Muscle of leg (tissue), 3 donors: ENCODE measurements at regions not wholly inside any gene's neighbourhood (a gene's known extent, or its start where the extent isn't known, plus 50 kb on each side); places are given as distances from the start of the nearest gene placed in this dataset.

Experiments used
- DNase-seq: peaks from one replicate; pipeline ENCODE4 v3.0.0; 2013
- H3K27ac ChIP-seq: one replicate; pipeline ENCODE4 v1.5.1; 2013; ENCODE audit warnings: mild to moderate bottlenecking, low read length, control low read depth
- H3K27me3 ChIP-seq: one replicate; pipeline ENCODE4 v1.6.1; 2013; ENCODE audit warnings: low read length; ENCODE audit not compliant: control insufficient read depth, insufficient read depth
- H3K36me3 ChIP-seq: one replicate; pipeline ENCODE4 v1.6.1; 2013; ENCODE audit warnings: low read length; ENCODE audit not compliant: control insufficient read depth, insufficient read depth
- H3K4me1 ChIP-seq: one replicate; pipeline ENCODE4 v1.6.1; 2013; ENCODE audit warnings: low read length; ENCODE audit not compliant: control insufficient read depth, insufficient read depth
- H3K4me3 ChIP-seq: one replicate; pipeline ENCODE4 v1.5.1; 2013; ENCODE audit warnings: low read length, control low read depth
- H3K9me3 ChIP-seq: replicated peaks from 2 replicates; pipeline ENCODE4 v1.6.1; 2013; ENCODE audit warnings: low read depth, low read length; ENCODE audit not compliant: control insufficient read depth
- WGBS: methylation state at CpG from one replicate; pipeline ENCODE4 v1.1.5; 2013; ENCODE audit warnings: missing lambda C conversion rate; ENCODE audit not compliant: insufficient coverage; 5-methylcytosine and 5-hydroxymethylcytosine counted together

DNA sequence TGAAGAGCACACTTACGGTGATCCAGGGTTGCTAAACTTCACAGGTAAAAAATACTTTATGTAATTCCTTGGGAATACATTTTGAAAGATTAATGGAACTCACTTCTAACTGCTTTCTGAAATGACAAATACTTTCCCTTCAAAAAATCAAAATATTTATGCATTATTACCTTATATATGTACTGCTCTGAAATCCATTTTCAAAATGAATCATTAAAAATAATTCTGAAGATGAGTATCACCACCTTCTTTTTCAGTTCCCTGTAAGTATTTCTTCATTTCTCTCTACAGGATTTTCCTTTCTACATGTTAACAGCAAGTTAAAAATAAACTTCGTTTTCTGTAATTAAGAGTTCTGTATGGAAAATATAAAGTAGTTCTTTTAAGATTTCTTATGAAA, 428.6 kb downstream of the TMA16 start:
- no peaks in the 10 kb centered on the region for H3K27me3 ChIP-seq
- H3K9me3 ChIP-seq = no peaks in the 10 kb centered on the region
- no peak overlapping the region for H3K4me3 ChIP-seq
- H3K4me1 ChIP-seq = no peaks in the 10 kb centered on the region
- no peak overlapping the region for H3K27ac ChIP-seq
- H3K36me3 ChIP-seq = no peaks in the 10 kb centered on the region
- DNase-seq = no peak
- WGBS = no CpG with 5 or more reads among the region's 2 CpGs

DNA sequence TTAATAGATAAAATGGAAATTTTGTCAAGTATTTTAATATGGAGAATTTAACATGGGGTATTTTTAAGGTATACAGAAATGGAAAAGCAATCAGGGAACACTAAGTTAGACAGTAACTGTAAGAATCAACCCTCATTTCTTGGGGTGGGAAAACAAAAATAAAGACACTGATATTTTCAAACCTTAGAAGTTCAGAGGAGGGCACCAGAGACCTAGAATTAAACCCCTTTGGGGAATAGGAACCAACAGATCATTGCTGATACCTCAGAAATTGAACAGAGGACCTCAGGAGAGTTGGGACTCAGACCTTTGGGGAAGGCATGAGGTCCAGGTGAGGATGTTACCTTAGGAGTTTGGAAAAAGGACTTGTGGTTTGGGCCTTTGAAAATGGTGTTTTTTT, 435.6 kb downstream of the TMA16 start:
- no peaks in the 10 kb centered on the region for H3K9me3 ChIP-seq
- H3K27ac ChIP-seq = no peak overlapping the region
- H3K36me3 ChIP-seq = no peaks in the 10 kb centered on the region
- no peaks in the 10 kb centered on the region for H3K27me3 ChIP-seq
- no peak overlapping the region for H3K4me3 ChIP-seq
- no peaks in the 10 kb centered on the region for H3K4me1 ChIP-seq
- DNase-seq = no peak

DNA sequence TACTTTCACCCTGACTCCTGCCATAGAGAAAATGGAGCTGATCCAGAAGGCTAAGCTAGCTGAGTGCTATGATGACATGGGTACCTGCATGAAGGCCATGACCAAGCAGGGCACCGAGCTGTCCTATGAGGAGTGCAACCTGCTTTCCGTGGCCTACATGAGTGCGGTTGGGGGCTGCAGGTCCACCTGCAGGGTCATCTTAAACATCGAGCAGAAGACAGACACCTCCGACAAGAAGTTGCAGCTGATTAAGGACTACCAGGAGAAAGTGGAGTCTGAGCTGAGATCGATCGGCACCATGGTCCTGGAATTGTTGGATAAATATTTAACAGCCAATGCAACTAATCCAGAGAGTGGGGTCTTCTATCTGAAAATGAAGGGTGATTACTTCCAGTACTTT, 438.0 kb downstream of the TMA16 start:
- Histone ChIP-seq H3K36me3 (no peaks in the 10 kb centered on the region), H3K4me3 (no peak overlapping the region), H3K9me3 (no peaks in the 10 kb centered on the region), H3K27ac (no peak overlapping the region), H3K4me1 (no peaks in the 10 kb centered on the region), H3K27me3 (no peaks in the 10 kb centered on the region)
- DNase-seq = no peak
- WGBS = 90% methylated on average over 5 of the region's 7 CpGs

DNA sequence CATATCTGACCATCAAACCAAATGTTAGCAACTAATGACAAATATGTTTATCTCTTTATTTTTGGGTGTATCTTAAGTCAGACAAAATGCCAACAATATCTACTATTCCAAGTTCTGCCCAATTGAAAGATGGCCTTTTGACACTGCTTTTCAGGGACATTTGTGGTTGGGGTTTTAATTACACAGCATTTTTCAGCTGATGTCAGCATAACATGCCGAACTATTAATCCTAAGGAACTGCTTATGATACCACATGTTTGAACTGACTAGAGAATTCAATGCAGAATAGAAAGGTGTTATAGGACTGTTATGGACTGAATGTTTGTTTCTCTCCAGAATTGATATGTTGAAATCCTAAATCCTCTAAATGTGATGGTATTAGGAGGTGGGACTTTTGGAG, 445.1 kb downstream of the TMA16 start:
- no CpG with 5 or more reads among the region's 1 CpG for WGBS
- no peaks in the 10 kb centered on the region for H3K9me3 ChIP-seq
- DNase-seq = no peak
- no peaks in the 10 kb centered on the region for H3K4me1 ChIP-seq
- H3K36me3 ChIP-seq = no peaks in the 10 kb centered on the region
- H3K4me3 ChIP-seq = no peak overlapping the region
- H3K27ac ChIP-seq = no peak overlapping the region
- H3K27me3 ChIP-seq = no peaks in the 10 kb centered on the region

DNA sequence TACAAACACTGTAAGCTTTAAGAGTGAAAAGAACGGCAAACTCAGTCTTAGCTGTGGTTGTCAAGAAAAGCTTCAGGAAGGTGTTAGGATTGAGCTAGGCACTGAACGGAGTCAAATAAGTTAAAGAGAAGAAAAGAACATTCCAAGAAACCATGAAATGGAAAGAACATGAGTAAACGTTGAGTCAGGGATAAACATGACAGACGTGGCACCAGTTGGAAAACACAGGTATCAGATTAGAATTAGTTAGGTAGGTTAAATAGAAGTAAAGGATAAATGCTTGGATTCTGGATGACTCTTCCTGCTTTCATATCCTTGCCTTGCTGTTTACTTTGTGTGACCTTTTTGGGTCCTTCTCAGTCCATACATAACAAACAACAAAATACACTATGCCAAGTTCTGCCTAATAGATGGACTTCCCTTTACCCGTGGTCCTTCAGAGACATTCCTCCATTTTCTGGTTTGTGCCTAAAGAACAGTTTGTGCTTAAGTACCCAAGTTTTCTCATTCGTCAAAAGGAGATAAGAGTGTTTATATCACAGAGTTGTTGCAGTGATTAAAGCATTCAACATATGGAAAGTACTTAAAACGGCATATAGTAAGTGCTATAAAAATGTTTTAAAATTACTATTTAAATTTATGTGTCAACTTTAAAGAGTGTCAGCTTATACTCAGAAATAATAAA, 446.9 kb downstream of the TMA16 start:
- no peaks in the 10 kb centered on the region for H3K9me3 ChIP-seq
- H3K4me1 ChIP-seq = no peaks in the 10 kb centered on the region
- H3K4me3 ChIP-seq = no peak overlapping the region
- no peak overlapping the region for H3K27ac ChIP-seq
- no peaks in the 10 kb centered on the region for H3K27me3 ChIP-seq
- 85% methylated on average over 4 of the region's 7 CpGs for WGBS
- DNase-seq = no peak
- H3K36me3 ChIP-seq = no peaks in the 10 kb centered on the region

DNA sequence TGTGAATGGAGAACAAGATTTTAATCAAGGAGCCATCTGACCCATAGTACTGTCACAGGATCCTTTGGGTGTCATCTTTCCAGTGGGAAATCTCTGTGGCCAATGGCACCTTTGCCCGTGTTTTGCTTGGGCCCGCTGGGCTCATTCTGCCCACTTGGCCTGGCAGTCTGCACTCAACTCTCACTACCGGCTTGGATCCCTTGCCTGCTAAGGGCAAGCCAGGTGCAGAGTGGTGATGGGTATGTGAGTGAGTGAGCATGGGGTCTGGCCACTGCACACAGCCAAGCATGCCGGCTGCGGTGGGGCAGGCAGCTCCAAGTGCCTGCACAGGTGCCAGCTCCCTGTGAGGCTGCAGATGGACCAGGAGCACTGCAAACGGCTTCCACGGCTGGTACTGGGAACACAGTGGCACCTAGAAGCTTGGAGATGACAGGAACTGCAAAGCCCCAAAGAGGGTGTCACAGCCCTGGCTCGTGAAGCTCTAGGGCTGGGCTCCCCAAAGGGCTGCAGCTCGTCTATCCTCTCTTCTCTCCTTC, 454.5 kb downstream of the TMA16 start:
- no peaks in the 10 kb centered on the region for H3K9me3 ChIP-seq
- no peaks in the 10 kb centered on the region for H3K4me1 ChIP-seq
- DNase-seq = no peak
- no peaks in the 10 kb centered on the region for H3K36me3 ChIP-seq
- no peak overlapping the region for H3K4me3 ChIP-seq
- 89% methylated on average over 6 of the region's 9 CpGs for WGBS
- no peak overlapping the region for H3K27ac ChIP-seq
- H3K27me3 ChIP-seq = no peaks in the 10 kb centered on the region

DNA sequence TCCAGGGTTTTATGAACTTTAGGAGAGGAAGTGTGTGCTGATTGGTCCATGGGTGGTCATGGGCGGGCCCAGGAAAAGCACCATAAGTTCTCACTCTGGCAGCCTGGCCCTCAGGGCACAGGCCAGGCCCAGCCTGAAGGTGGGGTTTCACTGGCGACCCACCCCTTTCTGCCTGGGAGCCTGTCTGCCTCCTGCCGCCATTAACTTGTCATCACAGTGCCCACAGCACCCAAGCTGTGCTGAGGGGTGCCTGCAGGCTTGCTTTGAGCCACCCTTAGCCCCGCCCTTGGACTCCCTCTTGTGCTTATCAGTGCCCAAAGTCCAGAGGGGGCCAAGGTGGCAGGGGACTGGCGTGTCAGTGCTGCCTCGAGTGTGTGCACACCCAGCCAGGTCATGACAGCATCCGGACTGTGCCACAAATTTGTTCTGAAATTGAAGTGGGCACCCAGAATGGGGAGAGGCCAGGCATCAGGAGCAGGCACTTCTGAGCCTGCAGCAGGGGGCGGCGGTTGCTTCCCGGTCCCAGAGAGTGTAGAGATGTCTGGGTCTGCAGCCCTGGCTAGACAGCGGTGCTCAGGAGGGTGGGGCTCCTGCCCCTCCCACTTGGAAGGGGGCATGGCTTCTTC, 455.6 kb downstream of the TMA16 start:
- H3K9me3 ChIP-seq = no peaks in the 10 kb centered on the region
- no peaks in the 10 kb centered on the region for H3K27me3 ChIP-seq
- no peaks in the 10 kb centered on the region for H3K36me3 ChIP-seq
- DNase-seq = no peak
- no peaks in the 10 kb centered on the region for H3K4me1 ChIP-seq
- no peak overlapping the region for H3K4me3 ChIP-seq
- 92% methylated on average over 9 of the region's 11 CpGs for WGBS
- no peak overlapping the region for H3K27ac ChIP-seq

DNA sequence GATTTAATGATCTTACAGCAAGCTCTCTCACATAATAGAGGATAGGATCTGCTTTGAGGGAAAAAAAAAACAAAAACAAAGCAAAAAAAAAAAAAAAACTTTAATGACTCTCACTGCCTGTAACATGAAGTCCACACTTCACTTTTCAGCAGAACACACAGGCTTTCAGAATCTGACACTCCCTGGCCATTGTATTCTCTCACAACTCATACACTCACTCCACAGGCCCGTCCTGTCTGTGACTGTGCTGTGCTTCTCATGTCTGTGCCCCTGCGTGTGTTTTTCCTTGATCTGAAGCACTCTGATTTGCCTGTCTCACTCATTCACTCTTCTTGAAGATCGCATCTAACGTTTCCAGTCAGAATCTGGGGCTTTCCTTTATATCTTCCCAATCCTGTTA, 460.8 kb downstream of the TMA16 start:
- Histone ChIP-seq H3K27ac (no peak overlapping the region), H3K4me3 (no peak overlapping the region), H3K27me3 (no peaks in the 10 kb centered on the region), H3K4me1 (no peaks in the 10 kb centered on the region), H3K36me3 (no peaks in the 10 kb centered on the region), H3K9me3 (no peaks in the 10 kb centered on the region)
- WGBS = 72% methylated on average over 4 of the region's 4 CpGs
- no peak for DNase-seq

DNA sequence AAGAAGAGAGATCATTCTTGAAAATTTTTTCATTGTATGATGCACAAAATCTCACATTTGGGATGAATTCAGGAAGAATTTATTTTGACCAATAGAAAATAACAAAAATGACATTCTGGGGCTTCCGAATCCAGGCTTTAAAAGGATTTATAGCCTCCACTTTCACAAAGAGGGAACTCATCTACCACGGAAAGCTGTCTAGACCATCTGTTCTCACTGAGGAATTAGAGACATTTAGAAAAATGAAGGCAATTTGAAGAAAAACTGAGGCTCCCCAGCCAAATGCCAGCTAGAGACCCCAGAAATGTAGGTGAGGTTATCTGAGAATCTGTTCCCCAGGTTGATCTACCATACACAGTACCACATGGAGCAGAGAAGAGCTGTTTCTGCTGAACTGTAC, 464.3 kb downstream of the TMA16 start:
- Histone ChIP-seq H3K4me1 (no peaks in the 10 kb centered on the region), H3K27ac (no peak overlapping the region), H3K27me3 (no peaks in the 10 kb centered on the region), H3K36me3 (no peaks in the 10 kb centered on the region), H3K4me3 (no peak overlapping the region), H3K9me3 (no peaks in the 10 kb centered on the region)
- no peak for DNase-seq
- WGBS = no CpG with 5 or more reads among the region's 2 CpGs

DNA sequence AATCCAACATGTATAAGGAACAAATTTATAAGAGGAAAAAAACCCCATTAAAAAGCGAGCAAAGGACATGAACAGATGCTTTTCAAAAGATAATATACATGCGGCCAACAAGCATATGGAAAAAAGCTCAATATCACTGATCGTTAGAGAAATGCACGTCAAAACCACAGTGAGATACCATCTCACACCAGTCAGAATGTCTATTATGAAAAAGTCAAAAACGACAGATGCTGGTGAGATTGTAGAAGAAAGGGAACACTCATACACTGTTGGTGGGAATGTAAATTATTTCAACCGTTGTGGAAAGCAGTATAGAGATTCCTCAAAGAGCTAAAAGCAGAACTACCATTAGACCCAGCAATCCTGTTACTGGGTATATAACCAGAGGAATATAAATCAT, 465.4 kb downstream of the TMA16 start:
- no CpG with 5 or more reads among the region's 6 CpGs for WGBS
- H3K36me3 ChIP-seq = no peaks in the 10 kb centered on the region

More for the DNA sequence above, 465.4 kb downstream of the TMA16 start:
- Histone ChIP-seq H3K4me3 (no peak overlapping the region), H3K4me1 (no peaks in the 10 kb centered on the region), H3K27me3 (no peaks in the 10 kb centered on the region), H3K27ac (no peak overlapping the region), H3K9me3 (no peaks in the 10 kb centered on the region)
- DNase-seq = no peak
